Liver (tissue), 3 donors: ENCODE measurements at regions not wholly inside any gene's neighbourhood (a gene's known extent, or its start where the extent isn't known, plus 50 kb on each side); places are given as distances from the start of the nearest gene placed in this dataset.

ENCODE experiments used
- ATF3 ChIP-seq: IDR thresholded peaks from 2 replicates; pipeline ENCODE4 v1.6.1; 2016; ENCODE audit warnings: antibody characterized with exemption
- CTCF ChIP-seq: fragments of 150-350 bp; IDR thresholded peaks from 2 replicates; pipeline ENCODE4 v1.5.1; 2017; ENCODE audit warnings: improper control_type of control experiment, low read depth, low read length; ENCODE audit not compliant: missing input control
- EGR1 ChIP-seq, 2 donors: IDR thresholded peaks; 2 replicates each; pipeline ENCODE4 v1.6.1; 2016 to 2018; ENCODE audit warnings: antibody characterized with exemption in 2 of 2, low read depth in 2 of 2
- GABPA ChIP-seq, 2 donors: IDR thresholded peaks in 1 of 2; conservative IDR thresholded peaks in 1 of 2; 2 replicates each; pipeline ENCODE4 v1.6.1; 2016; ENCODE audit warnings: antibody characterized with exemption in 2 of 2, mild to moderate bottlenecking in 1 of 2, moderate library complexity in 1 of 2
- HNF4A ChIP-seq, 2 donors: conservative IDR thresholded peaks; 2 replicates each; pipeline ENCODE4 v1.6.1; 2016; ENCODE audit warnings: antibody characterized with exemption in 2 of 2, mild to moderate bottlenecking in 2 of 2
- JUND ChIP-seq, 2 donors: IDR thresholded peaks; 2 replicates each; pipeline ENCODE4 v1.6.1; 2016; ENCODE audit warnings: antibody characterized with exemption in 2 of 2
- RAD21 ChIP-seq, 2 donors: IDR thresholded peaks; 2 replicates each; pipeline ENCODE4 v1.6.1; 2016; ENCODE audit warnings: antibody characterized with exemption in 2 of 2, mild to moderate bottlenecking in 2 of 2
- REST ChIP-seq: IDR thresholded peaks from 2 replicates; pipeline ENCODE4 v1.6.1; 2016; ENCODE audit warnings: antibody characterized with exemption, mild to moderate bottlenecking
- SP1 ChIP-seq: IDR thresholded peaks from 2 replicates; pipeline ENCODE4 v1.6.1; 2018; ENCODE audit warnings: antibody characterized with exemption, mild to moderate bottlenecking
- TAF1 ChIP-seq: conservative IDR thresholded peaks from 2 replicates; pipeline ENCODE4 v1.6.1; 2016; ENCODE audit warnings: antibody characterized with exemption, mild to moderate bottlenecking
- ZBTB33 ChIP-seq: IDR thresholded peaks from 2 replicates; pipeline ENCODE4 v1.6.1; 2016; ENCODE audit warnings: antibody characterized with exemption
- donor health status: healthy.
- donor health status: healthy.

GRCh38 chr3:193053046-193053435 lies 135.4 kb upstream of the MB21D2 start:
- TF ChIP-seq RAD21 (IDR thresholded peaks at IDR 0.05) = no peak
- TF ChIP-seq CTCF = no peak
- no peak for TF ChIP-seq GABPA (IDR thresholded peaks at IDR 0.05 in 1 of 2, conservative IDR thresholded peaks at IDR 0.05 in 1 of 2)
- TF ChIP-seq REST = no peak
- no peak for TF ChIP-seq JUND (IDR thresholded peaks at IDR 0.05)
- no peak for TF ChIP-seq ATF3
- TF ChIP-seq EGR1 (IDR thresholded peaks at IDR 0.05; ENCODE audit: low read depth in 2 of 2) = no peak
- TF ChIP-seq TAF1 = no peak
- no peak for TF ChIP-seq SP1
- TF ChIP-seq ZBTB33 = no peak
- TF ChIP-seq HNF4A (conservative IDR thresholded peaks at IDR 0.05) = no peak
